Naive thymus-derived CD4-positive, alpha-beta T cell (primary cell): ENCODE measurements at regions not wholly inside any gene's neighbourhood (a gene's known extent, or its start where the extent isn't known, plus 50 kb on each side); places are given as distances from the start of the nearest gene placed in this dataset.

Experiments used
- ATAC-seq: fragments of 150-1000 bp; cut with Tn5 transposase; 2 replicates; pipeline ENCODE4 v1.10.0; 2021; ENCODE audit warnings: mild to moderate bottlenecking, moderate library complexity
- CTCF ChIA-PET: fragments of 350-600 bp; sonication (Branson Sonifier 250); formaldehyde crosslinking; loops from one replicate; lab custom pipeline; 2021; ENCODE audit warnings: antibody characterized with exemption; lab: Charles Lee
- POLR2A ChIA-PET: fragments of 350-600 bp; sonication (Branson Sonifier 250); formaldehyde crosslinking; loops from one replicate; lab custom pipeline; 2021; ENCODE audit warnings: antibody characterized with exemption, inconsistent platforms; lab: Charles Lee
- DNase-seq, 9 donors: peaks; one replicate each; pipeline versions ENCODE4 v3.0.0 to v3.0.0-alpha.2; 2020 to 2022; ENCODE audit warnings: mixed read lengths in 1 of 9
- H3K27ac ChIP-seq: one replicate; pipeline ENCODE4 v1.7.0; 2013; ENCODE audit warnings: mild to moderate bottlenecking, low read depth, low read length, moderate library complexity
- H3K27me3 ChIP-seq, 2 donors: one replicate each; pipeline ENCODE4 v1.7.0; 2013; ENCODE audit warnings: low read length in 2 of 2, mild to moderate bottlenecking in 2 of 2, moderate library complexity in 2 of 2; ENCODE audit not compliant: control insufficient read depth in 2 of 2, insufficient read depth in 2 of 2
- H3K36me3 ChIP-seq, 3 experiments: 1 replicate in 2 of 3; 2 replicates in 1 of 3; pipeline ENCODE4 v1.7.0; 2013; ENCODE audit warnings: low read length in 3 of 3, mild to moderate bottlenecking in 3 of 3, moderate library complexity in 1 of 3; ENCODE audit not compliant: insufficient read depth in 3 of 3, control insufficient read depth in 2 of 3
- H3K4me1 ChIP-seq, 2 donors: one replicate each; pipeline ENCODE4 v1.7.0; 2013; ENCODE audit warnings: low read length in 2 of 2, mild to moderate bottlenecking in 2 of 2, moderate library complexity in 1 of 2; ENCODE audit not compliant: control insufficient read depth in 2 of 2, insufficient read depth in 2 of 2
- H3K4me3 ChIP-seq: 2 replicates; pipeline ENCODE4 v1.7.0; 2013; ENCODE audit warnings: mild to moderate bottlenecking, low read length
- H3K9me3 ChIP-seq, 3 experiments: 1 replicate in 2 of 3; 2 replicates in 1 of 3; pipeline ENCODE4 v1.7.0; 2013; ENCODE audit warnings: low read length in 3 of 3; ENCODE audit not compliant: control insufficient read depth in 2 of 3
- H3K27ac Mint-ChIP-seq, 9 donors: one replicate each; pipeline ENCODE4 v1.8.0; 2020 to 2022; ENCODE audit warnings: mixed read lengths in 9 of 9, mild to moderate bottlenecking in 8 of 9, moderate library complexity in 5 of 9, inconsistent platforms in 2 of 9
- H3K27me3 Mint-ChIP-seq, 5 donors: one replicate each; pipeline ENCODE4 v1.8.0; 2021 to 2022; ENCODE audit warnings: mixed read lengths in 5 of 5, mild to moderate bottlenecking in 1 of 5
- H3K36me3 Mint-ChIP-seq, 5 donors: one replicate each; pipeline ENCODE4 v1.8.0; 2020 to 2022; ENCODE audit warnings: mixed read lengths in 5 of 5, mild to moderate bottlenecking in 3 of 5, inconsistent platforms in 1 of 5
- H3K4me1 Mint-ChIP-seq, 7 donors: one replicate each; pipeline ENCODE4 v1.8.0; 2020 to 2022; ENCODE audit warnings: mixed read lengths in 7 of 7, mild to moderate bottlenecking in 3 of 7, inconsistent platforms in 1 of 7
- H3K4me3 Mint-ChIP-seq, 10 donors: one replicate each; pipeline ENCODE4 v1.8.0; 2020 to 2022; ENCODE audit warnings: mild to moderate bottlenecking in 10 of 10, mixed read lengths in 10 of 10, moderate library complexity in 6 of 10, inconsistent platforms in 2 of 10
- H3K9me3 Mint-ChIP-seq, 11 donors: one replicate each; pipeline ENCODE4 v1.8.0; 2020 to 2022; ENCODE audit warnings: mixed read lengths in 11 of 11, mild to moderate bottlenecking in 4 of 11, inconsistent platforms in 1 of 11, moderate library complexity in 1 of 11
- intact Hi-C, 2 donors: fragments of 100-400 bp; cut with micrococcal nuclease; formaldehyde crosslinking; loops; one replicate each; pipeline ENCODE4 v1.15.1; 2023

DNA sequence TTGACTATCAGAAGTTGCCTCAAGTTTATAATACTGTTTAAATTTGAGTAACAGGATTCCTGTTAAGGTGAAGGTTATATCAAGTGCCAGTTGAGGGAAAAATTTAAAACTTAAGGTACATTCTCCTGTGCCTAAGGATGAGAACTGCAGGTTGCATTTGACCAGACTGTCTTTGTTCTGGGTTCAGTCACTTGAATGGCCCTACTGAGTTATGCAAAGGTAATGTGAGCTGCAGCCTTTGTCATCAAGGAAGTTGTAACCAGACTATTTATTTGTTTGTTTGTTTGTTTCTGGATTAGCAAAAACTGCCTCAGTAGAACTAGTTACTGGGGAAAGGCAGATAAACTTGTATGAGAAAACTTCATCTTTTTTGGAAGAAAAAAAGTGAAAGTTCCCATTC, 131.9 kb downstream of the ATOH1 start:
- H3K36me3 Mint-ChIP-seq = no peaks in the 10 kb centered on the region
- CTCF ChIA-PET = no interaction called here

DNA sequence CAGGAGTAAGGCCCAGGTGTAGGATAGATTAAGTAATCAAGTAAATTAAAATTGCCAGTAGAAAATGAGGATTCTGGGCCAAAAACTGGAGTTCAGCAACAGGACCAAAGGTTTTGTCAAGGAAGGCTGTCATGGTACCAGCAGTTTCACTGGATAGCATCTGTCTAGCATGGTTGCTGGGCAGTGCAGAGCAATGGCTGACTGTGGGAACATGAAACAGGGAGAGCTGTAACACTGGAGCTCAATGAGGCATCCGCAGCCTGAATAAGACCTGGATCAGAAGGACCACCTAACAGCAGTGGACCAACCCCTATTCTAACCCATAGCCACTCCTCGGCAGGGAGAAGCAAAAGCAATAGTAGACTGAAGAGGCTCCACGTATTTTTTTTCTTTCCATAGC, 132.4 kb downstream of the ATOH1 start:
- no peaks in the 10 kb centered on the region for H3K27me3 Mint-ChIP-seq
- H3K36me3 ChIP-seq = no peaks in the 10 kb centered on the region
- H3K27ac ChIP-seq = no peak overlapping the region
- H3K4me1 Mint-ChIP-seq = peaks cover 0 to 1% (median 0%) of the 10 kb centered on the region in 7 donors
- H3K4me3 Mint-ChIP-seq = no peak overlapping the region
- no peak overlapping the region for H3K4me3 ChIP-seq
- H3K36me3 Mint-ChIP-seq = no peaks in the 10 kb centered on the region
- ChIA-PET CTCF (no interaction called here), POLR2A (no interaction called here)
- no peaks in the 10 kb centered on the region for H3K4me1 ChIP-seq
- DNase-seq (no peak), ATAC-seq (no peak)
- no peaks in the 10 kb centered on the region for H3K9me3 ChIP-seq
- H3K27me3 ChIP-seq = no peaks in the 10 kb centered on the region
- intact Hi-C loops = no loop called here
- no peak overlapping the region for H3K27ac Mint-ChIP-seq
- peaks cover 0 to 19% (median 2%) of the 10 kb centered on the region in 11 donors for H3K9me3 Mint-ChIP-seq

More for the DNA sequence above, 131.9 kb downstream of the ATOH1 start:
- Mint-ChIP-seq H3K27me3 (no peaks in the 10 kb centered on the region), H3K27ac (no peak overlapping the region), H3K9me3 (peaks cover 0 to 21% (median 2%) of the 10 kb centered on the region in 11 donors), H3K4me3 (no peak overlapping the region), H3K4me1 (peaks cover 0 to 1% (median 0%) of the 10 kb centered on the region in 7 donors)
- DNase-seq (no peak), ATAC-seq (no peak)
- H3K36me3 ChIP-seq = no peaks in the 10 kb centered on the region
- intact Hi-C loops = no loop called here
- H3K4me1 ChIP-seq = no peaks in the 10 kb centered on the region
- H3K27me3 ChIP-seq = no peaks in the 10 kb centered on the region
- POLR2A ChIA-PET = no interaction called here
- no peak overlapping the region for H3K4me3 ChIP-seq
- H3K27ac ChIP-seq = no peak overlapping the region
- no peaks in the 10 kb centered on the region for H3K9me3 ChIP-seq

DNA sequence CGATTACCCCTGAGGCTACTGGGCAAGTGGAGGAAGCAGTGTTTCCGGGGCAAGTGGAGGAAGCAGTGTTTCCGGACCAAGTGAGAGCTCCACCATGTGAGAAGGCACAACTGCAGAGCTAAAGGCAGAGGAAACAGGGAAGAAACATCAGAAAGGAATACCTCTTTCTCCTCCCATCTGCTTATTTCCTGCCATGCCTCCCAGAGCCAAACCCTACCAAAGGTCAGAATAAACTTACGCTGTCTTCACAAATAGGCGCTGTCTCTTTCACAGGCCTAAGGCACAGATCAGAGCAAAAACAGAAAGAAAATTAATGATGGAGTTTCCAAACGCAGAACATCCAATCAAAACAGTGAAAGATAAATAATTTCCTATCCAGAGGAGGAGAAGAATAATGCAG, 153.0 kb downstream of the ATOH1 start:
- H3K4me1 ChIP-seq = no peaks in the 10 kb centered on the region
- H3K4me3 Mint-ChIP-seq = no peak overlapping the region
- no peaks in the 10 kb centered on the region for H3K4me1 Mint-ChIP-seq
- peaks cover 0 to 4% (median 0%) of the 10 kb centered on the region in 5 donors for H3K27me3 Mint-ChIP-seq
- no peaks in the 10 kb centered on the region for H3K9me3 ChIP-seq
- no peaks in the 10 kb centered on the region for H3K36me3 ChIP-seq
- intact Hi-C loops = no loop called here
- ATAC-seq (no peak), DNase-seq (no peak)
- no peak overlapping the region for H3K27ac Mint-ChIP-seq
- ChIA-PET CTCF (no interaction called here), POLR2A (no interaction called here)
- H3K9me3 Mint-ChIP-seq = peaks cover 2 to 31% (median 12%) of the 10 kb centered on the region in 11 donors
- no peaks in the 10 kb centered on the region for H3K27me3 ChIP-seq
- no peak overlapping the region for H3K27ac ChIP-seq
- no peaks in the 10 kb centered on the region for H3K36me3 Mint-ChIP-seq
- H3K4me3 ChIP-seq = no peak overlapping the region

DNA sequence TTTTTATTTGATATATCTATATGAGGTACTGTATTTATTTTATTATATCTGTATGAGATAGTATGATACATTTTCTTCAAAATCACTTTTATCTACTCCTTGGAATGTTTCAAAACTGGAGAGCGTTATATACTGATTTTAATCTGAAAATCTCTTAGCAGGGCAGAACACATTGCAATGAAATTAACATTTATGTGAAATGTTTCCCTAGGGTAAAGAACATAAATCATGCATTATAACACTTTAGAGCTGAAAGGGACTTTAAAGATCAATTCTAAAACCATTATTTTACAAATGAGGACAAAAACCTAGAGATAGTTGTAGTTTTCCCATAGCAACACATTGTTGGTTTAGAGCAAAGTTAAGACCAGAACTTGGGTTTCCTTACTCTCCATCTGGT, 153.7 kb downstream of the ATOH1 start:
- no peaks in the 10 kb centered on the region for H3K4me1 ChIP-seq
- H3K27ac ChIP-seq = no peak overlapping the region
- no peak overlapping the region for H3K27ac Mint-ChIP-seq
- POLR2A ChIA-PET = no interaction called here
- intact Hi-C loops = no loop called here
- peaks cover 0 to 4% (median 0%) of the 10 kb centered on the region in 5 donors for H3K27me3 Mint-ChIP-seq
- CTCF ChIA-PET = no interaction called here
- H3K36me3 Mint-ChIP-seq = no peaks in the 10 kb centered on the region
- no peak overlapping the region for H3K4me3 Mint-ChIP-seq
- no peak for DNase-seq
- no peak for ATAC-seq
- no peak overlapping the region for H3K4me3 ChIP-seq
- no peaks in the 10 kb centered on the region for H3K27me3 ChIP-seq
- H3K36me3 ChIP-seq = no peaks in the 10 kb centered on the region
- peaks cover 2 to 30% (median 9%) of the 10 kb centered on the region in 11 donors for H3K9me3 Mint-ChIP-seq
- no peaks in the 10 kb centered on the region for H3K4me1 Mint-ChIP-seq
- H3K9me3 ChIP-seq = no peaks in the 10 kb centered on the region

DNA sequence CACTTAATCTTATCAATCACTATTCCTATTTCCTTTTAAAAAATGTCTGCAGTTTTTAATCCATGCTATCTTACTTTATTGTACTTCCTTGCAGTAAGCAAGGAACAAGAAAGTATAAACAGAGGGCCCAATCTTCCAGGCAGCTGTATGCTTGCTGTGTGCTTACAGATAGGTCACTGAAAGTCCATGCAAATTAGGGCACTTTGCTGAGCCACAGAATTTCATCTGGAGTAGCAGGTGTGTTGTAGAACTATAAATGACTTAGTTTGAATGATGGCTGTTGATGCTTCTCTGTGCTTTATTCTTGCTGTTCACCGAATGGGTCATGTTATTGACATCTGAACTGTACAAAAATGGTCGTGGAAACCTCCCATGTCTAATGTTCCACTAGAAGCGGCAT, 154.6 kb downstream of the ATOH1 start:
- H3K36me3 ChIP-seq = no peaks in the 10 kb centered on the region
- intact Hi-C loops = no loop called here
- no peaks in the 10 kb centered on the region for H3K4me1 ChIP-seq
- no peak for DNase-seq
- H3K27ac Mint-ChIP-seq = no peak overlapping the region
- no peak overlapping the region for H3K27ac ChIP-seq
- ATAC-seq = no peak
- H3K9me3 Mint-ChIP-seq = peaks cover 0 to 35% (median 12%) of the 10 kb centered on the region in 11 donors
- ChIA-PET CTCF (no interaction called here), POLR2A (no interaction called here)
- H3K4me1 Mint-ChIP-seq = no peaks in the 10 kb centered on the region
- H3K36me3 Mint-ChIP-seq = no peaks in the 10 kb centered on the region
- H3K4me3 Mint-ChIP-seq = no peak overlapping the region
- H3K27me3 ChIP-seq = no peaks in the 10 kb centered on the region
- peaks cover 0 to 4% (median 0%) of the 10 kb centered on the region in 5 donors for H3K27me3 Mint-ChIP-seq
- H3K4me3 ChIP-seq = no peak overlapping the region
- no peaks in the 10 kb centered on the region for H3K9me3 ChIP-seq

DNA sequence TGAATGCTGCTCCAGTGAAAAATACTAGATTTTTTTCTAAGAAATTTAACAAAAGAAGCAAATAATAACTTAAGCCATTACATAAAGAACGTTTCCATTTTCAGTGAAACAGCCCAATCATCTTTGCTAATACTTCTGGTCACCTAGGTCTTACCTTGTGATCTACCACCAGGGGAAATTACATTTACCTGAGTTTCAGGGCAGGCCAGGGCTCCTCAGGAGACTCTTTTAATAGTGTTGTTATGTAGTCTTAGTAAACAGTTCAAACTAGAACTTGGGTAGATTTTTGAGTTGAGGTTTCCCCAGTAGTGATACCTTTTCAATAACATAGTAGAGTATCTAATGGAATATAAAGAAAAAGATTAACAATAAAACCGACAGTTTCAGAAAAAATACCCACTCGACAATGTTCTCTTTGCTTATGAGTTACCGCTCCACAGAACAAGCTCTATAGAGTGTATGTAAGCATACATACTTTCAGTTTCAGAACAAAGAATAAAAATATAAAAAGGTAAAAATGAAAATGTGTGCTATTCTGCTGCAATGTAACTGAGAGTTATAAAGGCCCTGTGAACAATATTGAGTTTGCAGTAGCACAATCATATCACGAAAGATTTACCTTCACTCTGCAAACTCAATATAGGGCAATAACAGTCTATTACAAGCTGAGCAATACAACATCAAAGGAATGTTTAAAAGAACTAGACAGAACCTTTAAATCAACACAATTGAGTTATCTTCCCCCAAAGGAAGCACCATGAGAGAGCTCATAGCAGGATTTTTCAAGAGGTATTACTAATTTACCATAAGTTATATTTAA, 165.8 kb downstream of the ATOH1 start:
- intact Hi-C loops = no loop called here
- no peak overlapping the region for H3K27ac ChIP-seq
- H3K36me3 Mint-ChIP-seq = no peaks in the 10 kb centered on the region
- H3K27me3 ChIP-seq = no peaks in the 10 kb centered on the region
- ChIA-PET CTCF (no interaction called here), POLR2A (no interaction called here)
- H3K4me3 ChIP-seq = no peak overlapping the region
- peaks cover 0 to 2% (median 0%) of the 10 kb centered on the region in 5 donors for H3K27me3 Mint-ChIP-seq
- H3K4me1 ChIP-seq = no peaks in the 10 kb centered on the region
- H3K9me3 Mint-ChIP-seq = peaks cover 0 to 2% (median 0%) of the 10 kb centered on the region in 11 donors
- no peaks in the 10 kb centered on the region for H3K9me3 ChIP-seq
- no peak overlapping the region for H3K27ac Mint-ChIP-seq
- no peaks in the 10 kb centered on the region for H3K4me1 Mint-ChIP-seq
- no peak overlapping the region for H3K4me3 Mint-ChIP-seq
- DNase-seq (no peak), ATAC-seq (no peak)
- no peaks in the 10 kb centered on the region for H3K36me3 ChIP-seq

DNA sequence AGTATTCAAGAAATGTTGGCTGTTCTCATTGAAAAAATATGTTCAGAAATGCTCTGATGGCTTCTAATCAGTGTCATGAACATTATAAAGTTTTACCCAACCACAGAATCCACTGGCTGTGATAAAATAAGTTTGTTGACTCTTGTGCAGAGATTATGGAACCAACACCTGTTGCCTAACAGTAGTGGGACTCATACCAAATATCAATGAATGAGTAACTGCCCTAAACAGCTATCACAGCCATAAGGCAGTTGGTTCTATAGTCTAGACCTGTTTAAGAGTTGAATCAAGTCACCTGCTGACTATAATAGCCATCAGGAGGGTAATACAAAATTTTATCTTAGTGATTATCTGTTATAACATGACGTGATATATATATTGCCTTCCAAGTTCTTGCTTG, 168.3 kb downstream of the ATOH1 start:
- H3K4me3 Mint-ChIP-seq = no peak overlapping the region
- Histone ChIP-seq H3K27me3 (no peaks in the 10 kb centered on the region), H3K27ac (no peak overlapping the region), H3K4me1 (no peaks in the 10 kb centered on the region), H3K9me3 (no peaks in the 10 kb centered on the region), H3K4me3 (no peak overlapping the region), H3K36me3 (no peaks in the 10 kb centered on the region)
- no peaks in the 10 kb centered on the region for H3K4me1 Mint-ChIP-seq
- CTCF ChIA-PET = no interaction called here
- no peak overlapping the region for H3K27ac Mint-ChIP-seq
- peaks cover 0 to 4% (median 0%) of the 10 kb centered on the region in 11 donors for H3K9me3 Mint-ChIP-seq
- DNase-seq (no peak), ATAC-seq (no peak)
- intact Hi-C loops = no loop called here
- peaks cover 0 to 5% (median 0%) of the 10 kb centered on the region in 5 donors for H3K27me3 Mint-ChIP-seq
- no peaks in the 10 kb centered on the region for H3K36me3 Mint-ChIP-seq
- POLR2A ChIA-PET = no interaction called here
